ENCODE measurements at regions not wholly inside any gene's neighbourhood (a gene's known extent, or its start where the extent isn't known, plus 50 kb on each side); places are given as distances from the start of the nearest gene placed in this dataset.

- TF ChIP-seq POLR2A (IDR thresholded peaks at IDR 0.05) = no peak
- TF ChIP-seq CTCF (IDR thresholded peaks at IDR 0.05) = no peak
- no peak for TF ChIP-seq EP300 (IDR thresholded peaks at IDR 0.05)
- TF ChIP-seq POLR2AphosphoS5 (IDR thresholded peaks at IDR 0.05) = no peak
Measured at GRCh38 chr7:81445462-81445861, 324.4 kb downstream of the HGF start.
